GM19372 (cell line): ENCODE measurements at regions not wholly inside any gene's neighbourhood (a gene's known extent, or its start where the extent isn't known, plus 50 kb on each side); places are given as distances from the start of the nearest gene placed in this dataset.
"Not testable (repeated sequence)": the region's sequence is repeated elsewhere in the genome, so short reads cannot be mapped to it uniquely, and the experiment has no call there.

Source experiments
- ATAC-seq: cut with Tn5 transposase; IDR thresholded peaks from one replicate; pipeline ENCODE4 v1.9.1; 2021; ENCODE audit warnings: mild to moderate bottlenecking, low read depth, moderate library complexity; ENCODE audit not compliant: unreplicated experiment

DNA sequence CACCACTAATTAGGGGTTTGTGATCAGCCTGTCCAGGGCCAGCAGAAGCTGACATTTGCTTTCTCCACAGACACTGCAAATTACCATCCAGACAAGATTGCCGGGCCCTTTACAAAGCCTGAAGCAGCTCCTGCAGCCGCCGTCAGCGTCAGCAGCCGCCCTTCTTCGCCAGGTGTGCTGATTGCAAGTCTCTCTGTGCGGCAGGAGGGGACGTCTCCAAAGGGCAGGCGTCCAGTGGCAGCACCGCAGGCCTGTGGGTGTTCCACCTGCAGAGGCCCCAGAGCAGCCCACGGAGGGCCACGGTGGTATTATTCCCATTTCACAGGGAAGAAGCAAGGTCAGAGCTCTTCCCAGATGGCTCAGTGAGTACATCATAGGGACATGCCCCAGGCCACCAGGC is 108.0 kb upstream of the PPP1R26 start:
- no peak for ATAC-seq

DNA sequence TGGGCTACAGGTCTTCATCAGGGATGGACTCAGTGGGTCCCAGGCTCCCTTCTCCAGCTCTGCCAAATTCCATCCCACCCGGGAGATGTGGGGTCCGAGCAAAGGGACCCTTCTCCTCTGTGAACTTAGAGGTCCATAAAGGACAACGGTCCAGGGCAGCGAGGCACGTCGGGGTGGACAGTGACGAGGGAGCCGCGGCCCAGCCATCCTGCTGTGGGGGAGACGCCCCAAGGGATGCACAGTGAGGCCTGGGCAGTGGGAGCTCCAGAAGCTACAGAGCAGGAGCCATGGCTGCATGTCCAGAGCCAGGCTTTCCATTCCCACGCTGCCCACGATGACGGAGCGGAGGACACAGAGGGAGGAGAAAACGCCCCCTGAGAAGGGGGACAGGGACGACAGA is 107.5 kb upstream of the PPP1R26 start:
- ATAC-seq = no peak

DNA sequence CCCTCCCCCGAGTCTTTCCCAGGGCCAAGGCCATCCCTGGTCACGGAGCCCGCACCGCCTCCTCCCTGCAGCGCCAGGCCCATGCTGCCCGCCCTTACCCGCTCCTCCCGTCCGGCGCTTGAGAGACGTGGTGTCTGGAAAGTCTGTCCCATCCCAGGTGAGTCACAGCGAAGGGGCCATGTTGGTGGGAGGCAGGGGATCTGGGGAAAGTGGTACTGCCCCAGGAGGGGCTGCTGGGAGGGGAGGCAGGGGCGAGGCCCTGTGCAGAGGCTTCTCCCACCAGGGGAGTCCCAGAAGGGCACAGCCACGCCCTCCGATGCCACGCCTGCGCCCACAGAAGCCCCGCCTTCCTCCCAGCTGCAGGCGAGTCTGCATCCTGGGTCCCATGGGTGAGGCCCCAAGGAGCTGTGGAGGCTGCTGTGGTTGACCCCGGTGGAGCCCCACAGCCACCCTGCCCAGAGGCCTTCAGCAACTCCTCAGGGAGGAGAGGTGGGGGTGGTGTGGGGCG is 107.0 kb upstream of the PPP1R26 start:
- no peak for ATAC-seq

DNA sequence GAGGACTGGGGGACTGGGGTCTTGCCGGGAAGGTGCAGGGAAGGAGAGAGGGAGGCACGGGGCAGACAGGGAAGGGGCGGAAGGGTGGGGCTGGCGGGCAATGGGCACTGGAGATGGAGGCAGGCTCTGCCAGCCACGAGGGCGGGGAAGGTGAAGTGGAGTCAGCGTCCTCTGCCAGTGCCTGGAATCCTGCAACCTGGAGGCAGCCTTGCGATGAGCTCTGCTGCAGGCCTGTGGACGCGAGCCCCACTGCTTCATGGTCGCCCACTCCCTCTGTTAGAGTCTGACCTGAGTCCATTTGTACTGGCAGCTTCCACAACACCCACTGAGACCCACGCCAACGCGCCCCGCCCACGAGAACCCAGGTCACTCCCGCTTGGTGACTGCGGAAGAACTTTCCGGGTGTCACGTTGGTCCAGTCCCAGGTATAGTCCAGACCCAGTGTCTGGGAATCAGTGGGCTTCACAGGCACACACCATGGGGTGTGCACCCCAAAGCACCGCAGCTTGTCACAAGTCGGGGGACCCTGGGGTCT is 106.4 kb upstream of the PPP1R26 start:
- no peak for ATAC-seq

DNA sequence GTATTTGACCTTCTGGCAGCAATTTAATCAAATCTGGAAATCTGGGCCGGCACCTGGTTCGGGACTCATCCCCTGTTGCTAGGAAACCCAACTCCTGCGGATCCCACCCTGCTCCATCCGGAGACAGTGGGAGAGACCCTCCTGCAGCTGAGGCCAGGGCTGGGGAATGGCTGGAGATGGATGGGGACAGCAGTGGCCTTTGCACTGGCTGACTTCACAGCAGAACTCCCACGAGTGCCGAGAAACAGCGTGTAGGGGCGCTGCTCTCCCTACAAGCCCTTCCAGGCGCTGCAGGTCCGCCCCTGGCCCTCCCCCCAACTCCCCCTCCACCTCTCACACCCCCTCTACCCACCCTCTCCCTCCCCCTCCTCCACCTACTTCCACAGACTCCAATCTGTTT is 105.8 kb upstream of the PPP1R26 start:
- ATAC-seq = no peak

DNA sequence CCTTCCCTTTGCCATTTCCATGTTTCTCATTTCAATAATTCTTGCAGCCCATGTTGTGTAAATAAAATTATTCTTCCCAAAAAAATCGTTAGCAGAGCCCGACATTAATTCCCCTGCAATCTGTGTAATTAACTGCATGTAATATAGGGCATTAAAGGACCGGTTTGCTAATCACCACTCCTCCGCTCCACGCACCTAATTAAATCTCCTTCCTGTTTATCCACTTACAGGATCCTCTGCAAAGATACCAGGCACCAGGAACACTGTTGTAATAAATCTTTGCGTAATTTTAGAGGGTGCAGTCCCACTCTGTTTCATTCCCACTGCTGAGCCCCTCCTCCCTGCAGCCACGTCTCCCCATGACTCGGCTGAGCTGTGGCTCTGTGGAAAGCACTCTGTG is 105.0 kb upstream of the PPP1R26 start:
- no peak for ATAC-seq

DNA sequence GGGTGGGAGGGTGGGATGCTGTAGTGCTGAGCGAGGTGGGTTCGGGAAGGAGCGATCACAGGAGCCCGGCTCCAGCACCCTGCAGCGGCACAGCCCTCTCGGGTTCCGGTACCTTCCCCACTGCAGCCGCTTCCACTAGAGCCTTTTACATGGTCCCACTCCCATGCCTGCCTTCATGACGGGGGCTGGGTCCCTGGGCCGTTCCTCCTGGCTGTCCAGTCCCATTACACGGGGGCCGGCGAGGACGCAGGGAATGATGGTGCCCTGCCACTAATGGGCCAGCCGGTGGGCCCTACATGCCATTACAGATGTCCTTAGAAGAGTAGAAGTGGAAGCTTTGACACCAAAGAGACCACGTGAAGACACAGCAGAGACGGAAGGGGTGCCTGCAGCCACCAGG is 104.6 kb upstream of the PPP1R26 start:
- no peak for ATAC-seq

DNA sequence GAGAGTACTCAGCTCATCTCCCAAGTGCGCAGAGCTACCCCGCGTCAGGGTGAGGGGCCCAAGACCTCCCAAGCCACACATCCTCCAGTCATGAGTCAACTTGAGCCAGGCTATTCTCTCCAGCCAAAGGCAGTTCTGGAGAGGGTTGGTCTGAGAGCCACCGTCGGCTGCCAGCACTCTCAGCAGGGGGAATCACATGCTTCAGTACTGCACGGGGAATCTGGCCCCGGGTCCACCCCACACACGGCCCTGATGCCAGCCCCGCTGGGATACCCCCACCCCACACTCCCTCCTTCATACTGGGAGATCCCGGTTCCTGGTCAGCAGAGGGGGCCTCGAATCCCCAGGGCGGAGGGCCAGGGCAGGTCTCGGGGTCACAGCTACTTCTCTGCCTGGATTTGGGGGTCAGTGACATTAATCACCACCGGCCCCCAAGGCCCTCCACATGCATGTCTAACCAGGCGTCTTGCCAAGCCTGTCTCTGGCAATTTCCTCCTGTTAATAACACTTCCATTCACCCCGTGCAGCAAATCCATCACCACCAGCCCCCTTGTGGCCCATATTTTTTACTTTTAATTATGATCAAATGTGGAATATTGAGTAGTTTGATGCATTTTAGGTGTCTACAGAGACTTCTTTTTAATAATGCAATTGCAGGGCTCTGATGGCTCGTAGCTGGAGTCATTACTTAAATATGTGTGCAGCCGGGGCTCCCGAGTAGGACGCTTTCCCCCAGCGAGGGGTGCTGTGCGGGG is 102.9 kb upstream of the PPP1R26 start:
- no peak for ATAC-seq

DNA sequence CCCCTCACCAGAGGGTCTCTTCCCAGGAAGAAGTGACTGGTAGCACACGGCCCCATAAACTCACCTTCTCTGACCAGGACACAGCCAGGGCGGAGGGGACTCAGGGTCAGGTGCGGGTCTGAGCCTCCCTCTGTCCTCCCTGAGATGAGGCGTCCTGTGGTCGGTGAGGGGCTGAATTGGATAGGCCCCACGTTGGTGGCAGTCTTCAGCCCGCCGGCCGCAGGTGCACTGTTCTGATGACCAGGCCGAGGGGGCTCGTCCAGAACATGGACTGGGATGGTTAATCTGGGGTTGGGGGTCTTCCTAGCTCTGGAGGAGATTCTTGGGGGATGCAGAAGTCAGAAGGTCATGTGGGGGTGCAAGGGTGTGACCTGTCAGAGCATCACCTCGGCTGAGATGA is 102.2 kb upstream of the PPP1R26 start:
- ATAC-seq = no peak

DNA sequence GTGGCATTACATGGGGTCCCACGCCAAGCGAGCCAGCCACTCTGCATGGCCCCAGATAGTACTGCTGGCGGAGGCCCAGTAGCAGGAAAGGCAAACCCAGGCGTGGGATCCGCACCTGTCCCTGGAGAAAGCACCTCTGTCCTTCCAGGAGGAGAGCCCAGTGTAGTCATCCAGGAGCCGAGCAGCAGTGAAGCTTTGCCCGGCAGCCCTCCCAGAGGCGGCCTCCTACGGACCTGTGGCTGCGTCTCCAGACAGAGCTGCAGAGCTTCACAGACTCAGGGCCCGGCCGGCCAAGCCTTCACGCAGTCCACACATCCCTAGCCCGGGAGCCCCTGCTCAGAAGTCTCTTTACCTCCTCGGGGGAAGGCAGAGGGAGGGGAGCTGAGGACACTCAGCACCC is 100.8 kb upstream of the PPP1R26 start:
- no peak for ATAC-seq

DNA sequence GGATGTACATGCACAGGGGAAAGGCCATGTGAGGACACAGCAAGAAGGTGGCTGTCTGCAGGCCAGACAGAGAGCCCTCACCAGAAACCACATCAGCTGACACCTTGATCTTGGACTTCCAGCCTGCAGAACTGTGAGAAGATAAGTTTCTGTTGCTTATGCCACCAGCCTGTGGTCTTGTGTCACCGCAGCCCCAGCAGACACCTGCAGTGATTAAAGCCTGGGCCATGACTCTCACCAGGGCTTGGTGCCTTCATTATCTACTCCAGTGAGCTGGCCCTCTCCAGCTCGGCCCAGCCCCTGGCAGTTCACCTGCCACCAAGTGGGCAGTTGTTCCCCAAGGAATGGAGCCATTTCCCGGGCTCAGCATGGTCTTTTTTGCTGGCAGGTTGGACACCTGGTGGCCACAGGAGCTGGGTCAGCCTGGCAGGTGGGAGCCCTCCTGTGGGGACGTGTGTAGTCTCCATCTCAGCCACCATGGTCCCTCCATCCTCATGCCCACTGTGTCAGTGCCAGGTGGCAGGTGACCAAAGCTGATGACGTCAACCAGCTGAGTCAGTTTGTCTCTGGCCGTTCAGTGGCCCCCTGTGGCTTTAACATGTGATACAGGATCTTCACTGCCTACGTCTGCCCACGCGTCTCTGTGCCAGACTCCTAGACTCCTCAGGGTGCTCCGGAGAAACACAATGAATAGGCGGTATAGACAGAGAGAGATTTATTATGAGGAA is 99.9 kb upstream of the PPP1R26 start:
- ATAC-seq = no peak

DNA sequence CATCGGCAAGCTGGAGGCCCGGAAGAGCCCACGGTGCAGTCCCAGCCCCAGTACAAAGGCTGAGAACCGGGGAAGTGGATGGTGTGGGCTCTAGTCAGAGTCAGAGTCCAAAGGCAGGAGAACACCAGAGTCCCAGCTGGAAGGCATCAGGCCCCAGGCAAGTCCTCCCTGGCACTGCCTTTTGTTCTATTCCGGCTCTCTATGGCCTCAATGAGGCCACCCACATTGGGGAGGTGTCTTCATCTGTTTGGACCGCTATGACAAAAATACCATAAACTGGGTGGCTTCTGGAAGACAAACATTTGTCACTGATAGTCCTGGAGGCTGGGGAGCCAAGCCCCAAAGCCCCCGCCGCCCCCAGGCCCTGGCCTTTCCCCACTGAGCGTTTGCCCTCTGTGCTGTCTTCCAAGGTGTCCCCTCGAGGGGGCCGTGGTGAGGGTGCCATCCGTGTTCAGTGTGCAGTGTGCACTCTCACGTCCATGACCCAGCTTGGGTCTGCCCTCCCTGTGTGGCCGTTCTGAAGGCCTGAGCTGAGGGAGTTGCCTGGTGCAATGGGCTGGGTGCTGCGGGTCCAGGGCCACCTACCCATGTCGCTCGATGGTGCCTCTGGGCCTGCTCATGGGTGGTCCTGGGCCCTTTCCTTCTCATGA is 99.1 kb upstream of the PPP1R26 start:
- no peak for ATAC-seq

DNA sequence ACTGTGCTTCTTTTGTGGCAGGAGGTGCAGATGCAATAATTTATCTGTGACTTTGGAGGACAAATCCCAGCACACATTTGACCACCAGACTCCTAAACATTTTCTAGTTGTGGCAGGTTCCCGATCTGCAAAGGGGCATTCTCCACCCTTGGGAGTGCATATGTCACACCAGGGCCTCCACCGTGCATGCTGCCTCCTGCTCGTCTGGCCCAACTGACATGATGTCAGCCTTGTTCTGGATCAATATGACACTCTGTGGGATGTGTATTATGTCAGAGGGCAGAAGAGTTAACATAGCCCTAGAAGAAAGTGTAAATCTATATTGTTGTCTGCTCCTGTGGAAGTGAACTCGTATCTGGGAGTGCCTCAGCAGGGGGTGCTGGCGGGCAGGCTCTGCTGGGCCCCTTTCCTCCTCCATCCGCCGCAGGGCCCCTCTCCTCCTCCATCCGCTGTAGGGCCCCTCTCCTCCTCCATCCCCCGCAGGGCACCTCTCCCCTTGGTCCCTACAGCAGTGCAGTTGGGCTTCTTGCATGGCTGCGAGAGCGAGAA is 97.7 kb upstream of the PPP1R26 start:
- no peak for ATAC-seq

DNA sequence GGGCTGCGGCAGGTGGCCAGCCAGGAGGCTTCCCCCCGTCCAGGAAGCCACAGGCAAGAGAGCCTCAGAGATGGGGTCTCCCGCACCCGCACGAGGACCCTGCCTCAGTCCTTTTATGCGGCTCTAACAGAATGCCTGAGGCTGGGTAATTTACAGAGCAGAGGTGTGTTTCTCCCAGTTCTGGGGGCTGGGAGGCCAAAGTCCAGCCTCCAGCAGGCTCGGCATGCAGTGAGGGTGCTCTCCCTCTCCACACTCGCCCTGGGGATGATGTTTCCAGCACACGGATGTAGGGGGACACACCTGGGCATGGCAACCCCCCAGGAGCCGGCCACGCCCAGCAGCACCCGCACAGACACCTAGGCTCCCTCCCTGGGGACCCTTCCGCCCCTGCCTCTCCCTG is 95.4 kb upstream of the PPP1R26 start:
- ATAC-seq = no peak

DNA sequence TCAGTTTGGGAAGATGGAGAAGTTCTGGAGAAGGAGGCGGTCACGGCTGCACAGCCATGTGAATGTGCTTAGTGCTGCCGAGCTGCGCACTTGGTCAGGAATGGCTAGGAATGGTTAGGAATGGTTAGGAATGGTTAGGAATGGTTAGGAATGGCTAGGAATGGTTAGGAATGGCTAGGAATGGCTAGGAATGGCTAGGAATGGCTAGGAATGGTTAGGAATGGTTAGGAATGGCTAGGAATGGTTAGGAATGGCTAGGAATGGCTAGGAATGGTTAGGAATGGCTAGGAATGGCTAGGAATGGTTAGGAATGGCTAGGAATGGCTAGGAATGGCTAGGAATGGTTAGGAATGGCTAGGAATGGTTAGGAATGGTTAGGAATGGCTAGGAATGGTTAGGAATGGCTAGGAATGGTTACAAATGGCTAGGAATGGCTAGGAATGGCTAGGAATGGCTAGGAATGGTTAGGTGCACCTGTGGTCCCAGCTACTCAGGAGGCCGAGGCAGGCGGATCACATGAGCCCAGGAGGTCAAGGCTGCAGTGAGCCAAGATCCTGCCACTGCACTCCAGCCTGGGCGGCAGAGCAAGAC is 94.7 kb upstream of the PPP1R26 start:
- ATAC-seq = not testable (repeated sequence)

DNA sequence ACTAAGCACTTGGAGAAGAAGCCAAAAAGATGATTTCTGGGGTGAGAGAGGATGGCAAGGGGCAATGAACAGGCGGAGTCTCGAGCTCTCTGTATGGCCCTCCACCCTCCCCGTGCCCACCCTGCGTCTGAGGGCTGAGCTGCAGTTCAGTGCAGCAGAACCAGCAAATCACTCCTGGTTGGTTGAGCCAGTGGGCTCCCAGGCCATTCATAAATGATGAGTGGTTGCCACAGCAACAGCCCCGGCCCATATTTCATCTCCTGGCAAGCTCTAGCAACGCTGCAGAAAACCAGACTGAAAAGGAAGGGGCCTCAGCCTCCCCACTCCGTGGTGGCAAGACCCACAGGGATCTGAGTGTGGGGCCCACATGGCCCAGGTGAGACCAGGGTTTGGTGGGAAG is 93.8 kb upstream of the PPP1R26 start:
- ATAC-seq = no peak

DNA sequence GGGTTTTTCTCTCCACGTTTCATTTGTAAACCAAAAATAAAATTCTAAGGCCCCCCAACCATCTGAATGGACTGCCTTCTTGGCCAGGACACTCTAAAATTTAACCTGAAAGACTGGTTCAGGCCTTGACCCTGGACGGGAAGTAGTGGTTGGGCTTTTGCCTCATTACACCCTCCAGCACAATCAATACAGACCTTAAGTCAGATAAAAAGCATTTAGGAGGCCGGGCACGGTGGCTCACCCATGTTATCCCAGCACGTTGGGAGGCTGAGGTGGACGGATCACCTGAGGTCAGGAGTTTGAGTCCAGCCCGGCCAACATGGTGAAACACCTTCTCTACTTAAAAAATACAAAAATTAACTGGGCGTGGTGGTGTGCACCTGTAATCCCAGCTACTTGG is 91.6 kb upstream of the PPP1R26 start:
- no peak for ATAC-seq

DNA sequence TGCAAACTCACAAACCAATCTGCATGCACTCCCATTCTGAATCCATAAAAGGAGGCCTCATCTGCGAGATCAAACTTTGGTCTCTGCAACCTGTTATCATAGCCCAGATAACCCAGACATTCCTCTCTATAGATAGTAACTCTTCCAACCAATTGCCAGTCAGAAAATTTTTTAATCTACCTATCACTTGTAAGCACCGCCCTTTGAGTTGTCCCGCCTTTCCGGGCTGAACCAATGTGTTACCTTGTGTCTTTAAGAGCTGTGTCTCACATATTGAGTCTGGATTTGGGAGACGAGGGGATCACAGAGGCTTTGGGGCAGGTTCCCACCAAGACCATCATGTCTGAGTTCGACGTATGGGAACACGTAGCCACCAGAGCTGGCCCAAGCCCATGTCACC is 91.1 kb upstream of the PPP1R26 start:
- no peak for ATAC-seq

DNA sequence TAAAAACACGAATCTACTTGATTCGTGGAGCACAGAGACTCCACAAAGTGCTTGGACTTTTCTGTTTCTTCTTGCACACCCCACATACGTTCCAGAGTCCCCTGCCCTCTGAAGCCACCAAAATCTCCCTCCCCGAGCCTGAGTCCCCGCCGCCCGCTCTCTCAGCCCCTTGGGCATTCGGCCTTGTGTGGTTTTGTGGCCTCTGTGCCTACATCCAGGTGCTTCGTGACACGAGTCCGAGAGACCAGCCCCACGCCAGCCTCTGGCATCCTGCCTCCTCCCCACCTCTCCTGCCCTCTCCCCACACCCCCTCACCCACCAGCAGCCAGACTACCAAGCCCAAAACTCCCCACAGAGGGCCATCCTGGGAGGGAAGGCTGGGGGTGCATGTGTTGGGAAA is 87.8 kb upstream of the PPP1R26 start:
- no peak for ATAC-seq

DNA sequence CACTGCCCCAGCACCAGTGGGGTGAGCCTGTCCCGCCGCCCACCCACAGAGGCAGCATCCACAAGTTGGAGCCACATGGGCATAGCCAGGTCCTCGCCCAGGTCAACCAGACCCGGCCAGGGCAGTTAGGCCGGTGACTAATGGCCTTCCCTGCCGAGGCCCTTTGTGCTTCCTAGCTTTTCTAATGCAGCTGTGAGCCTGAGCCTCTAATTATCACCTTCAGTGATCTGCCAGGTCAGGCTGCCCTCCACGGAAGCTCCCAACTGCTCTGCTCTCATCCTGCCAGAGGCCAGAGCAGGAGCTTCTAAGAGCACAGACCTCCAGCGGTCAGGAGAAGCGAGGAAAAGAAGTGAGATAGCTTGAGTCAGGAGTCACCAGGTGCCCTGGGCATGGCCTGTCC is 87.1 kb upstream of the PPP1R26 start:
- no peak for ATAC-seq

DNA sequence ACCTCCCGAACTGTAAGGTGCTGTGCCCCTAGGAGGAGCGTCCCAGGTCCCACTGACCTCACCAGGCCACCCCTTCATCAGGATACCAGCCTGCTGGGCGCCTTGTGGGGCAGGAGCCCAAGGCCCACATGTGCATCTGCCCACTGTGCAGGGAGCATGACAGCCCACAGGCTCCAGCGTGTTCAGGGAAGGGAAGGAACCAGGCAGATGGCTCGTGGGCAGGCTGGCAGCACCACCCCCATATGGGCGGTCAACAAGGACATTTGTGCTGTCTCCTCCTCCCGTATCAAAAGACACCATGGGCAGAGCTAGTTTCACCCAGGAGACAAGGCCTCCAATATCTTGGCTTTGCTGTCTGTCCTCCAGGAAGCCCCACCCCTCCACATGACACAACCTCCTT is 85.5 kb upstream of the PPP1R26 start:
- no peak for ATAC-seq
